ENCODE measurements at regions not wholly inside any gene's neighbourhood (a gene's known extent, or its start where the extent isn't known, plus 50 kb on each side); places are given as distances from the start of the nearest gene placed in this dataset.

DNA sequence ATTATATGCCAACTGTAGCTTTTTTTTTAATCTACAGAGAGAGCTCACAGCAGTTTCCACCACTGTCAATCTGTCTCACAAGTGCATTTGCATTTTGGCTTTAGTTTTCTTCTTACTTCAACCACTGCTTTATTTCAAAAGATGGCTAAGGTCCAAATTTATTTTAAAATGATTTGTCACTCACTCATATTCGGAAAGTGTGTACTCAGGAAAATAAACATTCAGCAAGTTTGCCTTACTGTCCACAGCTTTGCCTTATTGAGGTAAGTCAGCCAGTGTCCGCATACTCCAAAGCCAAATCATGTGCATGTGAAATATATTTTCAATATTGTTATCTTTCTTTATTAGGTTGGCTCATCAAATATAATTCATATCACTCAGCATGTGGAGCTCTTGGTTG is 240.7 kb upstream of the ARHGEF26 start:
- Histone ChIP-seq H3K4ac (ENCODE audit: low read depth, low read length) (no peak overlapping the region), H4K12ac (ENCODE audit: low read depth, low read length) (no peak overlapping the region), H3K79me2 (ENCODE audit: control insufficient read depth, insufficient read depth, low read length, poor library complexity) (no peaks in the 10 kb centered on the region), H3K14ac (ENCODE audit: low read length) (no peak overlapping the region), H4K8ac (ENCODE audit: low read depth, low read length) (no peak overlapping the region), H2AFZ (ENCODE audit: insufficient read depth, low read length, poor library complexity) (no peak overlapping the region), H3K4me1 (ENCODE audit: control insufficient read depth in 1 of 2, insufficient read depth in 2 of 2, low read length in 2 of 2) (no peaks in the 10 kb centered on the region), H3K18ac (ENCODE audit: low read length) (no peak overlapping the region), H3K27me3 (ENCODE audit: insufficient read depth, low read length) (no peaks in the 10 kb centered on the region), H2AK5ac (ENCODE audit: low read length) (no peak overlapping the region), H3K9ac (ENCODE audit: low read length) (no peak overlapping the region), H2BK12ac (ENCODE audit: low read length) (no peak overlapping the region), H3K4me3 (ENCODE audit: low read depth, low read length) (no peak overlapping the region), H2BK120ac (ENCODE audit: insufficient read depth, low read length, poor library complexity) (no peak overlapping the region), H3K27ac (ENCODE audit: low read depth, low read length) (no peak overlapping the region), H3K4me2 (ENCODE audit: low read length) (no peak overlapping the region), H3K36me3 (ENCODE audit: control insufficient read depth in 1 of 2, insufficient read depth in 2 of 2, low read length in 2 of 2) (no peaks in the 10 kb centered on the region), H3K9me3 (ENCODE audit: insufficient read depth, low read depth, low read length) (no peaks in the 10 kb centered on the region), H4K91ac (ENCODE audit: low read depth, low read length) (no peak overlapping the region), H3K23ac (ENCODE audit: low read length) (no peak overlapping the region), H3K79me1 (ENCODE audit: low read length) (no peaks in the 10 kb centered on the region), H2BK5ac (ENCODE audit: low read depth, low read length, poor library complexity) (no peak overlapping the region)
- no peak for DNase-seq
- whole genome bisulfite sequencing (ENCODE audit: extremely low coverage, insufficient coverage, insufficient read length): no CpG with 5 or more reads among the region's 2 CpGs

DNA sequence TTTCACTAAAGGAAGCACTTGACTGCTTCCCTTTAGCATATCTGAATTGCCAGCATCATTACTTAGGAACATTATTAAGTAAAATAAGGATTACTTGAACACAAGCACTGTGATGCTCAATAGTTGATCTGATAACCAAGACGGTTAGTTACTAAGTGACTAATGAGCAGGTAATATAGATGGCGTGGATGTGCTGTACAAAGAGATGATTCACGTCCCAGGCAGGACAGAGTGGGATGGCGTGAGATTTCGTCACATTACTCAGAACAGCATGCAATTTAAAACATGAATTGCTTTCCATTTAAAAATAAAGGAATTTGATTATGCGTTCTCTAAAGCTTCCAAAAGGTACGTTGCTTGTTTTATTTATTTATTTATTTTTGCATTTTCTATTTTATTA is 240.0 kb upstream of the ARHGEF26 start:
- no peaks in the 10 kb centered on the region for H3K79me2 ChIP-seq (ENCODE audit: control insufficient read depth, insufficient read depth, low read length, poor library complexity)
- no peak overlapping the region for H3K18ac ChIP-seq (ENCODE audit: low read length)
- H3K4me2 ChIP-seq (ENCODE audit: low read length): no peak overlapping the region
- no peaks in the 10 kb centered on the region for H3K27me3 ChIP-seq (ENCODE audit: insufficient read depth, low read length)
- H4K91ac ChIP-seq (ENCODE audit: low read depth, low read length): no peak overlapping the region
- H3K79me1 ChIP-seq (ENCODE audit: low read length): no peaks in the 10 kb centered on the region
- H3K27ac ChIP-seq (ENCODE audit: low read depth, low read length): no peak overlapping the region
- H3K4ac ChIP-seq (ENCODE audit: low read depth, low read length): no peak overlapping the region
- no peak overlapping the region for H3K4me3 ChIP-seq (ENCODE audit: low read depth, low read length)
- no peaks in the 10 kb centered on the region for H3K9me3 ChIP-seq (ENCODE audit: insufficient read depth, low read depth, low read length)
- no peak overlapping the region for H3K14ac ChIP-seq (ENCODE audit: low read length)
- no peak overlapping the region for H2BK12ac ChIP-seq (ENCODE audit: low read length)
- H2AK5ac ChIP-seq (ENCODE audit: low read length): no peak overlapping the region
- no peaks in the 10 kb centered on the region for H3K36me3 ChIP-seq (ENCODE audit: control insufficient read depth in 1 of 2, insufficient read depth in 2 of 2, low read length in 2 of 2)
- no CpG with 5 or more reads among the region's 7 CpGs for WGBS (ENCODE audit: extremely low coverage, insufficient coverage, insufficient read length)
- no peak overlapping the region for H2BK5ac ChIP-seq (ENCODE audit: low read depth, low read length, poor library complexity)
- H3K4me1 ChIP-seq (ENCODE audit: control insufficient read depth in 1 of 2, insufficient read depth in 2 of 2, low read length in 2 of 2): no peaks in the 10 kb centered on the region
- no peak overlapping the region for H2AFZ ChIP-seq (ENCODE audit: insufficient read depth, low read length, poor library complexity)
- H4K8ac ChIP-seq (ENCODE audit: low read depth, low read length): no peak overlapping the region
- H3K9ac ChIP-seq (ENCODE audit: low read length): no peak overlapping the region
- H3K23ac ChIP-seq (ENCODE audit: low read length): no peak overlapping the region
- DNase-seq: peak; percentile 9 to 27
- H4K12ac ChIP-seq (ENCODE audit: low read depth, low read length): no peak overlapping the region
- no peak overlapping the region for H2BK120ac ChIP-seq (ENCODE audit: insufficient read depth, low read length, poor library complexity)

DNA sequence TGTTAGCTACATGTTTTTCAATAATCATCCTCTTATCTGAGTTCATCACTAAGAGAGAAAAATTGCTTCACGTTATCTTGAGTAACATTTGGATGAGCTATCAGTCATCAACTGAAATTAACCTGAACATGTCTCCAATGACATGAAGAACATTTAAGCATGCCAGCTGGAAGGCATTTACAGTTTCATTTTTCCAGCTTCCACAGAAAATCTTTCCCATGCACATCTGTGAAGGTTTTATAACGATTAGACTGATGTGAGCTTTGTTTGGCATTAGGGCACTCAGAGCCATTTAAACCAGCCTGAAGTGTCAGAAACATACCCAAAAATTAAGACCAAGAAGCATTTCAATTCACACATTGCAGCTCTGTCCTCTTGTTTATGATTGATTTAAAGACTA is 235.8 kb upstream of the ARHGEF26 start:
- no peak overlapping the region for H2BK5ac ChIP-seq (ENCODE audit: low read depth, low read length, poor library complexity)
- no peak overlapping the region for H3K4me3 ChIP-seq (ENCODE audit: low read depth, low read length)
- no peak overlapping the region for H4K91ac ChIP-seq (ENCODE audit: low read depth, low read length)
- H3K79me2 ChIP-seq (ENCODE audit: control insufficient read depth, insufficient read depth, low read length, poor library complexity): no peaks in the 10 kb centered on the region
- H4K12ac ChIP-seq (ENCODE audit: low read depth, low read length): no peak overlapping the region
- no peak overlapping the region for H2AFZ ChIP-seq (ENCODE audit: insufficient read depth, low read length, poor library complexity)
- no peak overlapping the region for H2AK5ac ChIP-seq (ENCODE audit: low read length)
- H3K27ac ChIP-seq (ENCODE audit: low read depth, low read length): no peak overlapping the region
- WGBS (ENCODE audit: extremely low coverage, insufficient coverage, insufficient read length): no CpG with 5 or more reads among the region's 2 CpGs
- H2BK12ac ChIP-seq (ENCODE audit: low read length): no peak overlapping the region
- no peak overlapping the region for H3K18ac ChIP-seq (ENCODE audit: low read length)
- no peak overlapping the region for H3K14ac ChIP-seq (ENCODE audit: low read length)
- H3K79me1 ChIP-seq (ENCODE audit: low read length): no peaks in the 10 kb centered on the region
- no peak overlapping the region for H3K4me2 ChIP-seq (ENCODE audit: low read length)
- no peak for DNase-seq
- H3K9me3 ChIP-seq (ENCODE audit: insufficient read depth, low read depth, low read length): no peaks in the 10 kb centered on the region
- H3K4ac ChIP-seq (ENCODE audit: low read depth, low read length): no peak overlapping the region
- no peaks in the 10 kb centered on the region for H3K27me3 ChIP-seq (ENCODE audit: insufficient read depth, low read length)
- no peaks in the 10 kb centered on the region for H3K36me3 ChIP-seq (ENCODE audit: control insufficient read depth in 1 of 2, insufficient read depth in 2 of 2, low read length in 2 of 2)
- H4K8ac ChIP-seq (ENCODE audit: low read depth, low read length): no peak overlapping the region
- H3K23ac ChIP-seq (ENCODE audit: low read length): no peak overlapping the region
- H3K9ac ChIP-seq (ENCODE audit: low read length): no peak overlapping the region
- no peak overlapping the region for H2BK120ac ChIP-seq (ENCODE audit: insufficient read depth, low read length, poor library complexity)
- H3K4me1 ChIP-seq (ENCODE audit: control insufficient read depth in 1 of 2, insufficient read depth in 2 of 2, low read length in 2 of 2): no peaks in the 10 kb centered on the region

DNA sequence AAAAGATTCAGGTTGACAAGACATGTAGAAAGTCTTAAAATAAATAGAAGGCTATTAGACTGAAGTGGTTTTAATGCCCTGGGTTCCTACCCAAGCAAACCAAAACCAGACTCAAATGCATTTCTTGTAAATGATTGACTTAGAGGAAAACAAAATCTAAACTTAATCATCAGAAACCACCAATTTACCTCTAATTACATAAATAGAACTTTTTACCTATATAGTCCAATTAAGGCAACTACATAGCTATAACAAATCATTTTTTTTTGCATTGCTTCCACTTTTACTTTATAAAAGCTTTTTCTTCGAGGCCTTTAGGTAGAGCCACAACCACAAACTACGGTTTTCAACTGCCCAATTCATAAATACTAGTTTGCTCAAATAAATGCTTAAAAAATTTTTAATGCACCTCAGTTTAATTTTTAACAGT is 231.3 kb upstream of the ARHGEF26 start:
- H3K9me3 ChIP-seq (ENCODE audit: insufficient read depth, low read depth, low read length): no peaks in the 10 kb centered on the region
- no peaks in the 10 kb centered on the region for H3K27me3 ChIP-seq (ENCODE audit: insufficient read depth, low read length)
- H3K14ac ChIP-seq (ENCODE audit: low read length): no peak overlapping the region
- no peaks in the 10 kb centered on the region for H3K79me1 ChIP-seq (ENCODE audit: low read length)
- H3K27ac ChIP-seq (ENCODE audit: low read depth, low read length): no peak overlapping the region
- no peak overlapping the region for H3K9ac ChIP-seq (ENCODE audit: low read length)
- WGBS (ENCODE audit: extremely low coverage, insufficient coverage, insufficient read length): no CpG with 5 or more reads among the region's 2 CpGs
- no peak overlapping the region for H4K91ac ChIP-seq (ENCODE audit: low read depth, low read length)
- H2AK5ac ChIP-seq (ENCODE audit: low read length): no peak overlapping the region
- H3K4ac ChIP-seq (ENCODE audit: low read depth, low read length): no peak overlapping the region
- no peak overlapping the region for H3K4me2 ChIP-seq (ENCODE audit: low read length)
- H3K4me1 ChIP-seq (ENCODE audit: control insufficient read depth in 1 of 2, insufficient read depth in 2 of 2, low read length in 2 of 2): no peaks in the 10 kb centered on the region
- H4K12ac ChIP-seq (ENCODE audit: low read depth, low read length): no peak overlapping the region
- H4K8ac ChIP-seq (ENCODE audit: low read depth, low read length): no peak overlapping the region
- no peak overlapping the region for H2BK12ac ChIP-seq (ENCODE audit: low read length)
- DNase-seq: no peak
- no peak overlapping the region for H3K23ac ChIP-seq (ENCODE audit: low read length)
- H3K4me3 ChIP-seq (ENCODE audit: low read depth, low read length): no peak overlapping the region
- H2BK120ac ChIP-seq (ENCODE audit: insufficient read depth, low read length, poor library complexity): no peak overlapping the region
- H3K18ac ChIP-seq (ENCODE audit: low read length): no peak overlapping the region
- no peaks in the 10 kb centered on the region for H3K36me3 ChIP-seq (ENCODE audit: control insufficient read depth in 1 of 2, insufficient read depth in 2 of 2, low read length in 2 of 2)
- no peak overlapping the region for H2AFZ ChIP-seq (ENCODE audit: insufficient read depth, low read length, poor library complexity)
- no peak overlapping the region for H2BK5ac ChIP-seq (ENCODE audit: low read depth, low read length, poor library complexity)
- no peaks in the 10 kb centered on the region for H3K79me2 ChIP-seq (ENCODE audit: control insufficient read depth, insufficient read depth, low read length, poor library complexity)

Data from trophoblast cell (in vitro differentiated cells and primary cell).